ENCODE measurements at regions not wholly inside any gene's neighbourhood (a gene's known extent, or its start where the extent isn't known, plus 50 kb on each side); places are given as distances from the start of the nearest gene placed in this dataset.

GRCh38 chr17:14704121-14704520 is 403.2 kb downstream of the HS3ST3B1 start:
- Histone ChIP-seq H3K4me1 (no peaks in the 10 kb centered on the region), H3K27me3 (no peaks in the 10 kb centered on the region), H3K4me3 (no peak overlapping the region), H3K36me3 (no peaks in the 10 kb centered on the region), H3K9me3 (no peaks in the 10 kb centered on the region), H3K27ac (no peak overlapping the region)
- TF ChIP-seq, protein P1, sequence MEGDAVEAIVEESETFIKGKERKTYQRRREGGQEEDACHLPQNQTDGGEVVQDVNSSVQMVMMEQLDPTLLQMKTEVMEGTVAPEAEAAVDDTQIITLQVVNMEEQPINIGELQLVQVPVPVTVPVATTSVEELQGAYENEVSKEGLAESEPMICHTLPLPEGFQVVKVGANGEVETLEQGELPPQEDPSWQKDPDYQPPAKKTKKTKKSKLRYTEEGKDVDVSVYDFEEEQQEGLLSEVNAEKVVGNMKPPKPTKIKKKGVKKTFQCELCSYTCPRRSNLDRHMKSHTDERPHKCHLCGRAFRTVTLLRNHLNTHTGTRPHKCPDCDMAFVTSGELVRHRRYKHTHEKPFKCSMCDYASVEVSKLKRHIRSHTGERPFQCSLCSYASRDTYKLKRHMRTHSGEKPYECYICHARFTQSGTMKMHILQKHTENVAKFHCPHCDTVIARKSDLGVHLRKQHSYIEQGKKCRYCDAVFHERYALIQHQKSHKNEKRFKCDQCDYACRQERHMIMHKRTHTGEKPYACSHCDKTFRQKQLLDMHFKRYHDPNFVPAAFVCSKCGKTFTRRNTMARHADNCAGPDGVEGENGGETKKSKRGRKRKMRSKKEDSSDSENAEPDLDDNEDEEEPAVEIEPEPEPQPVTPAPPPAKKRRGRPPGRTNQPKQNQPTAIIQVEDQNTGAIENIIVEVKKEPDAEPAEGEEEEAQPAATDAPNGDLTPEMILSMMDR (IDR thresholded peaks at IDR 0.05): no peak
- TF ChIP-seq POLR2AphosphoS5 (IDR thresholded peaks at IDR 0.05) (no peak), EP300 (IDR thresholded peaks at IDR 0.05) (no peak), POLR2A (IDR thresholded peaks at IDR 0.05) (no peak)
- no peak for ATAC-seq
- 77 to 79% methylated on average over 6 of the region's 6 CpGs for WGBS, 2 donors (ENCODE audit: low coverage in 1 of 2)

GRCh38 chr17:14701886-14702285 is 401.0 kb downstream of the HS3ST3B1 start:
- Histone ChIP-seq H3K27ac (no peak overlapping the region), H3K4me3 (no peak overlapping the region), H3K27me3 (no peaks in the 10 kb centered on the region), H3K9me3 (no peaks in the 10 kb centered on the region), H3K36me3 (no peaks in the 10 kb centered on the region), H3K4me1 (no peaks in the 10 kb centered on the region)
- TF ChIP-seq EP300 (IDR thresholded peaks at IDR 0.05) (no peak), POLR2A (IDR thresholded peaks at IDR 0.05) (no peak), POLR2AphosphoS5 (IDR thresholded peaks at IDR 0.05) (no peak)
- TF ChIP-seq, protein P1 (IDR thresholded peaks at IDR 0.05): no peak
- 100% methylated on average over 1 of the region's 1 CpG for WGBS, 2 donors (ENCODE audit: low coverage in 1 of 2)
- no peak for ATAC-seq

DNA sequence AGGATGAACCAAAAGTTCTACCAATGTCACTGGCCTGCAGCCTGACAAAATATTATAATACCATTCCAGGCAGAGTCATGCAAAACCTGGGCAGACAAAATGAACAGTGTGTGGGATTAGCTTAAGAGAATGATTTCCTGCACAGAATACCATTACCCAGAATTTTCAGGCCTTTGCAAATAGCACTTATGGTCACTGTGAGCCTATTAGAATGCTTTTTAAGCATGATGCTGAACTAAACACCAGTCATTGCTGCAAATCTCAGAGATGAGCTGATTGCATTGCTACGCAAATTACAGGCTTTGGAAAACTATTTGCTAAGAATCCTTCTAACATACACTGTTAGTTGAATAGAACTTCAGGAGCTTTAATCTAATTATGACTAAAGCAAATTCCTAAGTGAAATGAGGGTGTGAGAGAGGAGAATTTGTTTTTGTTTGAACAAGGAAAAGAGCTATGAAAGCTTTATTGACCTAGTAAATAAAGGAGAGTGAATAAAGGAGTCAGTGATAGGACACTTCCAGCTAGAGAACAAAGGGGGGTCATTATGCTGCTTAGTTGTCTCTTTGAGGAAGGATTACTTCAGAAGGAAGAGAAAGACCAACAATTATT is 398.8 kb downstream of the HS3ST3B1 start:
- H3K9me3 ChIP-seq: no peaks in the 10 kb centered on the region
- no peak overlapping the region for H3K27ac ChIP-seq
- H3K4me3 ChIP-seq: no peak overlapping the region
- TF ChIP-seq EP300 (IDR thresholded peaks at IDR 0.05) (no peak), POLR2AphosphoS5 (IDR thresholded peaks at IDR 0.05) (no peak), POLR2A (IDR thresholded peaks at IDR 0.05) (no peak)
- TF ChIP-seq, protein P1 (IDR thresholded peaks at IDR 0.05): no peak
- no peaks in the 10 kb centered on the region for H3K36me3 ChIP-seq
- no peaks in the 10 kb centered on the region for H3K27me3 ChIP-seq
- ATAC-seq: no peak
- 100% methylated on average over 1 of the region's 1 CpG; no CpG with 5 or more reads in 1 of the 2 donors for WGBS, 2 donors (ENCODE audit: low coverage in 1 of 2)
- H3K4me1 ChIP-seq: no peaks in the 10 kb centered on the region

- WGBS, 2 donors (ENCODE audit: low coverage in 1 of 2): 33 to 57% methylated on average over 1 of the region's 1 CpG
- TF ChIP-seq EP300 (IDR thresholded peaks at IDR 0.05): no peak
- TF ChIP-seq, protein P1 (IDR thresholded peaks at IDR 0.05): no peak
- no peak for TF ChIP-seq POLR2A (IDR thresholded peaks at IDR 0.05)
- no peak for TF ChIP-seq POLR2AphosphoS5 (IDR thresholded peaks at IDR 0.05)
- ATAC-seq: no peak
- Histone ChIP-seq H3K4me1 (no peaks in the 10 kb centered on the region), H3K4me3 (no peak overlapping the region), H3K27me3 (no peaks in the 10 kb centered on the region), H3K27ac (no peak overlapping the region), H3K9me3 (peaks cover 0 to 5% (median 0%) of the 10 kb centered on the region in 3 donors), H3K36me3 (no peaks in the 10 kb centered on the region)
Observed at GRCh38 chr17:14693382-14693781, 392.5 kb downstream of the HS3ST3B1 start.

DNA sequence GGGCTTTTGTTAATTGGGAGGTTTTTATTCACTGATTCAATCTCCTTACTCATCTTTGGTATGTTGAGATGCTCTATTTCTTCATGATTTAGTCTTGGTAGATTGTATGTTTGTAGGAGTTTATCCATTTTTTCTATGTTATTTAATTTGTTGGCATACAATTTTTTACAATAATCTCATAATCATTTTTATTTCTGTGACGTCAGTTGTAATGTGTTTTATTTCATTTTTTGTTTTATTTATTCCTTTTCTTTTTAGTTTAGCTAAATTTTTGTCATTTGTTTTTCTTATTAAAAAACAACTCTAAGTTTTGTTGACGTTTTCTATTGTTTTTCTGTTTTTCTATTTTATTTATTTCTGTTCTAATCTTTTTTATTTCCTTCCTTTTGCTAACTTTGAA is 389.8 kb downstream of the HS3ST3B1 start:
- no peaks in the 10 kb centered on the region for H3K27me3 ChIP-seq
- TF ChIP-seq, protein P1 (IDR thresholded peaks at IDR 0.05): no peak
- no peak for TF ChIP-seq POLR2AphosphoS5 (IDR thresholded peaks at IDR 0.05)
- TF ChIP-seq EP300 (IDR thresholded peaks at IDR 0.05): no peak
- no peak for TF ChIP-seq POLR2A (IDR thresholded peaks at IDR 0.05)
- no peak overlapping the region for H3K4me3 ChIP-seq
- H3K36me3 ChIP-seq: no peaks in the 10 kb centered on the region
- WGBS, 2 donors (ENCODE audit: low coverage in 1 of 2): 68 to 85% methylated on average over 2 of the region's 2 CpGs
- H3K9me3 ChIP-seq: peaks cover 0 to 5% (median 0%) of the 10 kb centered on the region in 3 donors
- H3K27ac ChIP-seq: no peak overlapping the region
- ATAC-seq: no peak
- H3K4me1 ChIP-seq: no peaks in the 10 kb centered on the region
